ENCODE measurements at regions not wholly inside any gene's neighbourhood (a gene's known extent, or its start where the extent isn't known, plus 50 kb on each side); places are given as distances from the start of the nearest gene placed in this dataset.

DNA sequence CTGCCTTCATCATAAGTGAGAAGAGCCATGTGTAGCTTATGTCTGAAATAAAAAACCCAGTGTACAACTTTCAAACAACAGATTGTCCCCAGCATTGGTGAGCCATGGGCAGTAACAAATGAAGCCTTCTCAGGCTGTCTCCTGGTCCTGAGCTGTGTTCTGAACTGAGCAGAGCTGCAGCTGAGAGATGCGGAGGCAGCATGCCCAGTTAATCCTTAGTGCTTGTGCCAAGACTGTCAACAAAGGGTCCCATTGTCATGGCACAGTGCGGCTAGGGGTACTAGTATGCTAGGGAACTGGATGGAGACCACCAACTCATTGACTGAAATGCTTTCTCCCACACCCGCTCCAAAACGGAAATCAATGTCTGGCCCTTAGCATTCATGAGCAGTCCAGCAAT, 154.3 kb downstream of the RMST start:
- Histone ChIP-seq H3K9me3 (no peaks in the 10 kb centered on the region), H3K27me3 (no peaks in the 10 kb centered on the region), H3K4me3 (no peak overlapping the region), H3K27ac (no peak overlapping the region), H3K4me1 (no peaks in the 10 kb centered on the region), H3K36me3 (no peaks in the 10 kb centered on the region)
- intact Hi-C loops (cut with DNase I; ENCODE audit: low total_unique reads) (no loop called here), in situ Hi-C loops (cut with MboI; ENCODE audit: low sequenced_read_pairs in 4 of 4) (no loop called here)
- TF ChIP-seq, protein P1, sequence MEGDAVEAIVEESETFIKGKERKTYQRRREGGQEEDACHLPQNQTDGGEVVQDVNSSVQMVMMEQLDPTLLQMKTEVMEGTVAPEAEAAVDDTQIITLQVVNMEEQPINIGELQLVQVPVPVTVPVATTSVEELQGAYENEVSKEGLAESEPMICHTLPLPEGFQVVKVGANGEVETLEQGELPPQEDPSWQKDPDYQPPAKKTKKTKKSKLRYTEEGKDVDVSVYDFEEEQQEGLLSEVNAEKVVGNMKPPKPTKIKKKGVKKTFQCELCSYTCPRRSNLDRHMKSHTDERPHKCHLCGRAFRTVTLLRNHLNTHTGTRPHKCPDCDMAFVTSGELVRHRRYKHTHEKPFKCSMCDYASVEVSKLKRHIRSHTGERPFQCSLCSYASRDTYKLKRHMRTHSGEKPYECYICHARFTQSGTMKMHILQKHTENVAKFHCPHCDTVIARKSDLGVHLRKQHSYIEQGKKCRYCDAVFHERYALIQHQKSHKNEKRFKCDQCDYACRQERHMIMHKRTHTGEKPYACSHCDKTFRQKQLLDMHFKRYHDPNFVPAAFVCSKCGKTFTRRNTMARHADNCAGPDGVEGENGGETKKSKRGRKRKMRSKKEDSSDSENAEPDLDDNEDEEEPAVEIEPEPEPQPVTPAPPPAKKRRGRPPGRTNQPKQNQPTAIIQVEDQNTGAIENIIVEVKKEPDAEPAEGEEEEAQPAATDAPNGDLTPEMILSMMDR (IDR thresholded peaks at IDR 0.05 in 4 of 5, conservative IDR thresholded peaks at IDR 0.05 in 1 of 5), result no peak
- TF ChIP-seq POLR2A (IDR thresholded peaks at IDR 0.05), result no peak
- DNase-seq (no peak), ATAC-seq (no peak)

GRCh38 chr12:97628962-97629361, 166.4 kb downstream of the RMST start:
- ATAC-seq (no peak), DNase-seq (no peak)
- in situ Hi-C loops (cut with MboI; ENCODE audit: low sequenced_read_pairs in 4 of 4), result no loop called here
- no peak overlapping the region for H3K4me3 ChIP-seq
- no peaks in the 10 kb centered on the region for H3K4me1 ChIP-seq
- TF ChIP-seq, protein P1 (IDR thresholded peaks at IDR 0.05 in 4 of 5, conservative IDR thresholded peaks at IDR 0.05 in 1 of 5), result no peak
- no peak for TF ChIP-seq POLR2A (IDR thresholded peaks at IDR 0.05)
- intact Hi-C loops (cut with DNase I; ENCODE audit: low total_unique reads), result no loop called here
- no peaks in the 10 kb centered on the region for H3K27me3 ChIP-seq
- H3K27ac ChIP-seq, result no peak overlapping the region
- H3K36me3 ChIP-seq, result no peaks in the 10 kb centered on the region
- no peaks in the 10 kb centered on the region for H3K9me3 ChIP-seq

GRCh38 chr12:97629382-97629781, 166.8 kb downstream of the RMST start:
- no peaks in the 10 kb centered on the region for H3K4me1 ChIP-seq
- intact Hi-C loops (cut with DNase I; ENCODE audit: low total_unique reads) (no loop called here), in situ Hi-C loops (cut with MboI; ENCODE audit: low sequenced_read_pairs in 4 of 4) (no loop called here)
- TF ChIP-seq POLR2A (IDR thresholded peaks at IDR 0.05), result no peak
- TF ChIP-seq, protein P1 (IDR thresholded peaks at IDR 0.05 in 4 of 5, conservative IDR thresholded peaks at IDR 0.05 in 1 of 5), result no peak
- H3K27me3 ChIP-seq, result no peaks in the 10 kb centered on the region
- H3K4me3 ChIP-seq, result no peak overlapping the region
- no peaks in the 10 kb centered on the region for H3K36me3 ChIP-seq
- H3K9me3 ChIP-seq, result no peaks in the 10 kb centered on the region
- no peak for DNase-seq
- ATAC-seq, result no peak
- H3K27ac ChIP-seq, result no peak overlapping the region

GRCh38 chr12:97630356-97630755, 167.8 kb downstream of the RMST start:
- H3K4me3 ChIP-seq, result no peak overlapping the region
- H3K4me1 ChIP-seq, result no peaks in the 10 kb centered on the region
- intact Hi-C loops (cut with DNase I; ENCODE audit: low total_unique reads), result no loop called here
- ATAC-seq (no peak), DNase-seq (no peak)
- H3K36me3 ChIP-seq, result no peaks in the 10 kb centered on the region
- no peaks in the 10 kb centered on the region for H3K27me3 ChIP-seq
- TF ChIP-seq, protein P1 (IDR thresholded peaks at IDR 0.05 in 4 of 5, conservative IDR thresholded peaks at IDR 0.05 in 1 of 5), result no peak
- TF ChIP-seq POLR2A (IDR thresholded peaks at IDR 0.05), result no peak
- in situ Hi-C loops (cut with MboI; ENCODE audit: low sequenced_read_pairs in 4 of 4), result no loop called here
- no peak overlapping the region for H3K27ac ChIP-seq
- no peaks in the 10 kb centered on the region for H3K9me3 ChIP-seq

DNA sequence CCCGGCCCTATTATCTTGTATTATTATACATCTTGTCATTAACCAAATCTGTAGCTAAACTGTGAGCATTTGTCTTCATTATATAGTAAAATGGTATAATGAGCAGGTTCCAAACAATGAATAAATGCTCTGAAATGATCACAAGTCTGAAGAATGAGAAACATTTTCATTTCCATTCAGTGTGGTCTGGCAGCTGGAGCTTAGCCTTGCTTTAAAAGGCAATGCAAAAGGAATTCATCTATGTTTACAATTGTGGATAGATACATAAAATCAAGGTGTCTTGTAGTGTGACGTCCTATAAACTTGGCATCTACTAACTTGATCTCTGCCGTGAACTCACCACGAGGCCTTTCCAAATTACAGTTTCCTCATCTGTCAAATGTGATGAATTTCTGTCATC, 168.3 kb downstream of the RMST start:
- ATAC-seq (no peak), DNase-seq (no peak)
- Histone ChIP-seq H3K9me3 (no peaks in the 10 kb centered on the region), H3K4me3 (no peak overlapping the region), H3K27ac (no peak overlapping the region), H3K4me1 (no peaks in the 10 kb centered on the region), H3K36me3 (no peaks in the 10 kb centered on the region), H3K27me3 (no peaks in the 10 kb centered on the region)
- intact Hi-C loops (cut with DNase I; ENCODE audit: low total_unique reads), result no loop called here
- in situ Hi-C loops (cut with MboI; ENCODE audit: low sequenced_read_pairs in 4 of 4), result no loop called here
- TF ChIP-seq, protein P1 (IDR thresholded peaks at IDR 0.05 in 4 of 5, conservative IDR thresholded peaks at IDR 0.05 in 1 of 5), result no peak
- TF ChIP-seq POLR2A (IDR thresholded peaks at IDR 0.05), result no peak
